ENCODE measurements at regions not wholly inside any gene's neighbourhood (a gene's known extent, or its start where the extent isn't known, plus 50 kb on each side); places are given as distances from the start of the nearest gene placed in this dataset.
"Not testable (repeated sequence)": the region's sequence is repeated elsewhere in the genome, so short reads cannot be mapped to it uniquely, and the experiment has no call there.

- intact Hi-C loops (cut with micrococcal nuclease): no loop called here
- no peak overlapping the region for H3K4me3 Mint-ChIP-seq (ENCODE audit: unreplicated experiment)
- no peaks in the 10 kb centered on the region for H3K36me3 Mint-ChIP-seq (ENCODE audit: insufficient read depth, unreplicated experiment)
- DNase-seq (ENCODE audit: unreplicated experiment): peak; percentile 56
- peaks cover 24% of the 10 kb centered on the region for H3K4me1 Mint-ChIP-seq (ENCODE audit: insufficient read depth, unreplicated experiment)
- no peak for TF ChIP-seq CTCF (IDR thresholded peaks at IDR 0.05; ENCODE audit: unreplicated experiment)
- ChIA-PET CTCF (interaction anchor here (0.6 kb wide), 1 partner anchor 21 kb away, joined by 3 read pairs; no protein-coding TSS in a partner anchor), POLR2A (no interaction called here)
- H3K27ac Mint-ChIP-seq (ENCODE audit: low read depth, unreplicated experiment): no peak overlapping the region
- H3K27me3 Mint-ChIP-seq (ENCODE audit: insufficient read depth, unreplicated experiment): no peaks in the 10 kb centered on the region
- H3K9me3 Mint-ChIP-seq (ENCODE audit: unreplicated experiment): peaks cover 12% of the 10 kb centered on the region
- no TSS peak for BruUV-seq (replicated peaks)
Measured at GRCh38 chr13:75181906-75182305, 300.1 kb downstream of the TBC1D4 start.

- ChIA-PET CTCF (no interaction called here), POLR2A (no interaction called here)
- peaks cover 24% of the 10 kb centered on the region for H3K4me1 Mint-ChIP-seq (ENCODE audit: insufficient read depth, unreplicated experiment)
- no peak for TF ChIP-seq CTCF (IDR thresholded peaks at IDR 0.05; ENCODE audit: unreplicated experiment)
- H3K36me3 Mint-ChIP-seq (ENCODE audit: insufficient read depth, unreplicated experiment): no peaks in the 10 kb centered on the region
- H3K27ac Mint-ChIP-seq (ENCODE audit: low read depth, unreplicated experiment): no peak overlapping the region
- intact Hi-C loops (cut with micrococcal nuclease): no loop called here
- peaks cover 12% of the 10 kb centered on the region for H3K9me3 Mint-ChIP-seq (ENCODE audit: unreplicated experiment)
- no peaks in the 10 kb centered on the region for H3K27me3 Mint-ChIP-seq (ENCODE audit: insufficient read depth, unreplicated experiment)
- no TSS peak for BruUV-seq (replicated peaks)
- DNase-seq (ENCODE audit: unreplicated experiment): peak; percentile 10
- H3K4me3 Mint-ChIP-seq (ENCODE audit: unreplicated experiment): no peak overlapping the region
Measured at GRCh38 chr13:75180805-75181455, 301.0 kb downstream of the TBC1D4 start.

GRCh38 chr13:75178436-75178835, 303.5 kb downstream of the TBC1D4 start:
- H3K9me3 Mint-ChIP-seq (ENCODE audit: unreplicated experiment): no peaks in the 10 kb centered on the region
- H3K4me3 Mint-ChIP-seq (ENCODE audit: unreplicated experiment): no peak overlapping the region
- H3K36me3 Mint-ChIP-seq (ENCODE audit: insufficient read depth, unreplicated experiment): no peaks in the 10 kb centered on the region
- no peak overlapping the region for H3K27ac Mint-ChIP-seq (ENCODE audit: low read depth, unreplicated experiment)
- DNase-seq (ENCODE audit: unreplicated experiment): no peak
- no peaks in the 10 kb centered on the region for H3K27me3 Mint-ChIP-seq (ENCODE audit: insufficient read depth, unreplicated experiment)
- TF ChIP-seq CTCF (IDR thresholded peaks at IDR 0.05; ENCODE audit: unreplicated experiment): no peak
- BruUV-seq (replicated peaks): no TSS peak
- ChIA-PET CTCF (no interaction called here), POLR2A (interaction anchor here (1.6 kb wide), 1 partner anchor 10 kb away, joined by 3 read pairs; no protein-coding TSS in a partner anchor)
- intact Hi-C loops (cut with micrococcal nuclease): no loop called here
- H3K4me1 Mint-ChIP-seq (ENCODE audit: insufficient read depth, unreplicated experiment): peaks cover 24% of the 10 kb centered on the region

GRCh38 chr13:75175575-75175974, 306.4 kb downstream of the TBC1D4 start:
- no peak for TF ChIP-seq CTCF (IDR thresholded peaks at IDR 0.05; ENCODE audit: unreplicated experiment)
- no peak overlapping the region for H3K27ac Mint-ChIP-seq (ENCODE audit: low read depth, unreplicated experiment)
- DNase-seq (ENCODE audit: unreplicated experiment): no peak
- no TSS peak for BruUV-seq (replicated peaks)
- ChIA-PET CTCF (interaction anchor here (0.7 kb wide), 1 partner anchor 44 kb away, joined by 3 read pairs; no protein-coding TSS in a partner anchor), POLR2A (no interaction called here)
- no peaks in the 10 kb centered on the region for H3K9me3 Mint-ChIP-seq (ENCODE audit: unreplicated experiment)
- H3K4me1 Mint-ChIP-seq (ENCODE audit: insufficient read depth, unreplicated experiment): peaks cover 6% of the 10 kb centered on the region
- H3K36me3 Mint-ChIP-seq (ENCODE audit: insufficient read depth, unreplicated experiment): no peaks in the 10 kb centered on the region
- intact Hi-C loops (cut with micrococcal nuclease): no loop called here
- H3K4me3 Mint-ChIP-seq (ENCODE audit: unreplicated experiment): no peak overlapping the region
- H3K27me3 Mint-ChIP-seq (ENCODE audit: insufficient read depth, unreplicated experiment): no peaks in the 10 kb centered on the region

GRCh38 chr13:75175097-75175496, 306.9 kb downstream of the TBC1D4 start:
- H3K9me3 Mint-ChIP-seq (ENCODE audit: unreplicated experiment); POLR2A ChIA-PET; H3K27ac Mint-ChIP-seq (ENCODE audit: low read depth, unreplicated experiment); BruUV-seq (replicated peaks); H3K4me1 Mint-ChIP-seq (ENCODE audit: insufficient read depth, unreplicated experiment); H3K4me3 Mint-ChIP-seq (ENCODE audit: unreplicated experiment); H3K36me3 Mint-ChIP-seq (ENCODE audit: insufficient read depth, unreplicated experiment); intact Hi-C loops (cut with micrococcal nuclease); DNase-seq (ENCODE audit: unreplicated experiment); H3K27me3 Mint-ChIP-seq (ENCODE audit: insufficient read depth, unreplicated experiment): not testable (repeated sequence)
- CTCF ChIA-PET: interaction anchor here (0.7 kb wide), 1 partner anchor 45 kb away, joined by 3 read pairs; no protein-coding TSS in a partner anchor
